ENCODE measurements at regions not wholly inside any gene's neighbourhood (a gene's known extent, or its start where the extent isn't known, plus 50 kb on each side); places are given as distances from the start of the nearest gene placed in this dataset.

- H3K4me1 Mint-ChIP-seq = no peaks in the 10 kb centered on the region
- no peak overlapping the region for H3K4me3 Mint-ChIP-seq
- ATAC-seq (no peak), DNase-seq (ENCODE audit: low spot score in 2 of 2) (no peak)
- H3K27ac Mint-ChIP-seq = no peak overlapping the region
- no peaks in the 10 kb centered on the region for H3K36me3 Mint-ChIP-seq
- no peaks in the 10 kb centered on the region for H3K9me3 Mint-ChIP-seq
Observed at GRCh38 chr17:12388226-12388625, 277.5 kb upstream of the MYOCD start.

- no peaks in the 10 kb centered on the region for H3K4me1 Mint-ChIP-seq
- H3K9me3 Mint-ChIP-seq = no peaks in the 10 kb centered on the region
- ATAC-seq = no peak
Observed at GRCh38 chr17:12389421-12389820, 276.3 kb upstream of the MYOCD start.

GRCh38 chr17:12390631-12391030 lies 275.1 kb upstream of the MYOCD start:
- Mint-ChIP-seq H3K36me3 (no peaks in the 10 kb centered on the region), H3K9me3 (peaks cover 4% of the 10 kb centered on the region), H3K4me1 (no peaks in the 10 kb centered on the region), H3K27ac (no peak overlapping the region), H3K4me3 (no peak overlapping the region)
- DNase-seq (ENCODE audit: low spot score in 2 of 2) = no peak
- no peak for ATAC-seq

More at GRCh38 chr17:12389421-12389820, 276.3 kb upstream of the MYOCD start:
- H3K27ac Mint-ChIP-seq = no peak overlapping the region
- no peaks in the 10 kb centered on the region for H3K36me3 Mint-ChIP-seq
- DNase-seq (ENCODE audit: low spot score in 2 of 2) = no peak
- no peak overlapping the region for H3K4me3 Mint-ChIP-seq

GRCh38 chr17:12391468-12391867 lies 274.2 kb upstream of the MYOCD start:
- no peak overlapping the region for H3K27ac Mint-ChIP-seq
- ATAC-seq (no peak), DNase-seq (ENCODE audit: low spot score in 2 of 2) (no peak)
- H3K9me3 Mint-ChIP-seq = peaks cover 7% of the 10 kb centered on the region
- H3K4me1 Mint-ChIP-seq = no peaks in the 10 kb centered on the region
- no peaks in the 10 kb centered on the region for H3K36me3 Mint-ChIP-seq
- H3K4me3 Mint-ChIP-seq = no peak overlapping the region

GRCh38 chr17:12395733-12396354 lies 269.8 kb upstream of the MYOCD start:
- Mint-ChIP-seq H3K9me3 (peaks cover 11% of the 10 kb centered on the region), H3K36me3 (no peaks in the 10 kb centered on the region), H3K4me1 (no peaks in the 10 kb centered on the region), H3K4me3 (no peak overlapping the region), H3K27ac (no peak overlapping the region)
- no peak for ATAC-seq
- no peak for DNase-seq (ENCODE audit: low spot score in 2 of 2)

DNA sequence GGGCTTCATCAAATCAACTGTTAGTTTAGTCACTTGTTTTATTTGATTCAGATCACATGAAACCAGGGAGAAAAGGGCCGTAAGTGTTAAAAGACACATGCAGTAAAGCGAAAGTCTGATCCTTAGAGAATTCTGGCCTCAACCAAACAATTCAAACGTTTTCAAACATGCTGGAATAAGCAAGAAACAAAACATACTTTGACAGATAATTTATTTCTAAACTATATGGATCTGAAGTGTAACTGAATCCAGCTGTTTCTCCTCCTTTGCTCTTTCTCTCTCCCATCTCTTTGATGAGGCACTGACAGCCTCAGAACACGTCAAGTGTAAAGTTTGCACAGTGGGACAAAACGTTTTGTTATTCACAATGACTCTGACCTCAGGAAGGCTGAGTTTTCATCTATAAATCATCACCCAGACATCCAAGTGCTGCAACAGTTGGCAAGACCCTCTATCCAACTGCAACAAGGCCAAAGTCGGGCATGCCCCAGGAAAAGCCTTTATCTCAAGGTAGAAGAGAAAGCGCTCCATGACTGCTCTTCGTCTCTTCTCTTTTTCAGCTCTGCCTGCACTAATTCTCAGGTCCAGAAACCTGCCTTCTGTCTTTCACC lies 267.1 kb upstream of the MYOCD start:
- no peaks in the 10 kb centered on the region for H3K4me1 Mint-ChIP-seq
- ATAC-seq (no peak), DNase-seq (ENCODE audit: low spot score in 2 of 2) (no peak)
- H3K27ac Mint-ChIP-seq = no peak overlapping the region
- no peaks in the 10 kb centered on the region for H3K36me3 Mint-ChIP-seq
- no peak overlapping the region for H3K4me3 Mint-ChIP-seq
- H3K9me3 Mint-ChIP-seq = peaks cover 11% of the 10 kb centered on the region

- H3K36me3 Mint-ChIP-seq = no peaks in the 10 kb centered on the region
Observed at GRCh38 chr17:12402963-12403622, 262.6 kb upstream of the MYOCD start.

DNA sequence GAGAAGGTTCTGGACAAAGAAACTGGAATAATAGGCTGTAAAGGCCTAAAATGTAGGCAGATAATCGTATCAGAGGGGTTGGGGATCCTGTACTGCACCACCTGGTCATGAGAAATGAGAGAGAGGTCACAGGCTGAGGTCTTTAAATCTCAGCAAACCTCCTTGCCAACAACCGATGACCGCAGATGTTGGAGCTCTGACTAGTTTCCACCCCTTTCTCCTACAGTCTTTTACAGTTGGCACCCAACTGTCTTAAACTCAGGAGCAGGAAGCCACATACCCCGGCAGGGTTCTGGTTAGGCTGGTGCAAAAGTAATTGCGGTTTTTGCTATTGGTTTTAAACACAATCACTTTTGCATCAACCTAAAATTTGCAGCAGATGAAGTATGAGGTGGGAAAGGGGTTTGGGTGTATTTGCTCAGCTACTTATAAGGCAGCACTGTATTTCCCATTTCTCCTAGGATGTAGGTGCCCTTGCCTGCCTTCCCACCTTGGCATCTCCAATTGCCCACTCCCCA lies 261.8 kb upstream of the MYOCD start:
- Mint-ChIP-seq H3K27ac (no peak overlapping the region), H3K9me3 (peaks cover 2% of the 10 kb centered on the region), H3K4me1 (no peaks in the 10 kb centered on the region), H3K36me3 (no peaks in the 10 kb centered on the region), H3K4me3 (no peak overlapping the region)
- DNase-seq (ENCODE audit: low spot score in 2 of 2) (no peak), ATAC-seq (no peak)

More at GRCh38 chr17:12402963-12403622, 262.6 kb upstream of the MYOCD start:
- no peak overlapping the region for H3K27ac Mint-ChIP-seq
- DNase-seq (ENCODE audit: low spot score in 2 of 2) (no peak), ATAC-seq (no peak)
- H3K4me3 Mint-ChIP-seq = no peak overlapping the region
- no peaks in the 10 kb centered on the region for H3K4me1 Mint-ChIP-seq
- H3K9me3 Mint-ChIP-seq = peaks cover 3% of the 10 kb centered on the region

DNA sequence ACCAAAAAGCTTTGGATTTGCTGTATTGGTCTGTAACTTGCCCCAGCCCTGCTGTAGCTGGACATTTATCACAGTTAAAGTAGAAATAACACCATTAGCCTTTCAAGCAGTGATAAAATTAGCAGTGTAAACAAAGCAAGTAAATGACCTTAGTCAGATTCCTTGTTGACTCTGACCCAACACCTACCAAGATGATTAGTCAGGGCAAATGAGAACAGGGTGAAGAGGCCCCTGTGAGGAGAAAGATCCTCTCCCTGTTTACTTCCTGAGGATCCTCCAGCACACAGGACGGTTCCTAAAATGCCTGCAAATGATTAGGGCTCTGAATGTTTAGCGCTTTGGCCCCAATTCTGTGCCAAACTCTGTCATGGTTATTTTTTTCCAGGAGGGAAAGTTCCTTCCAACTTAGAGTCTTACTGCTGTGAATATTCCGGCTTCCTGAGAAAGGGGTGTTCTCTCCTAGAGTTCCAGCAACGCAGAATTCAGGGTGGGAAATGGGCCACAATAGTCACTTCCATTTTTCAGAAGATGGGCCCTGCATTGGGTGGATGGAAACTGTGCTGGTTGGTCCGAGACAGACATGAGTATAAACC lies 259.0 kb upstream of the MYOCD start:
- H3K4me1 Mint-ChIP-seq = no peaks in the 10 kb centered on the region
- no peak overlapping the region for H3K4me3 Mint-ChIP-seq
- DNase-seq (ENCODE audit: low spot score in 2 of 2) (no peak), ATAC-seq (no peak)
- no peaks in the 10 kb centered on the region for H3K36me3 Mint-ChIP-seq
- H3K9me3 Mint-ChIP-seq = no peaks in the 10 kb centered on the region
- H3K27ac Mint-ChIP-seq = no peak overlapping the region

DNA sequence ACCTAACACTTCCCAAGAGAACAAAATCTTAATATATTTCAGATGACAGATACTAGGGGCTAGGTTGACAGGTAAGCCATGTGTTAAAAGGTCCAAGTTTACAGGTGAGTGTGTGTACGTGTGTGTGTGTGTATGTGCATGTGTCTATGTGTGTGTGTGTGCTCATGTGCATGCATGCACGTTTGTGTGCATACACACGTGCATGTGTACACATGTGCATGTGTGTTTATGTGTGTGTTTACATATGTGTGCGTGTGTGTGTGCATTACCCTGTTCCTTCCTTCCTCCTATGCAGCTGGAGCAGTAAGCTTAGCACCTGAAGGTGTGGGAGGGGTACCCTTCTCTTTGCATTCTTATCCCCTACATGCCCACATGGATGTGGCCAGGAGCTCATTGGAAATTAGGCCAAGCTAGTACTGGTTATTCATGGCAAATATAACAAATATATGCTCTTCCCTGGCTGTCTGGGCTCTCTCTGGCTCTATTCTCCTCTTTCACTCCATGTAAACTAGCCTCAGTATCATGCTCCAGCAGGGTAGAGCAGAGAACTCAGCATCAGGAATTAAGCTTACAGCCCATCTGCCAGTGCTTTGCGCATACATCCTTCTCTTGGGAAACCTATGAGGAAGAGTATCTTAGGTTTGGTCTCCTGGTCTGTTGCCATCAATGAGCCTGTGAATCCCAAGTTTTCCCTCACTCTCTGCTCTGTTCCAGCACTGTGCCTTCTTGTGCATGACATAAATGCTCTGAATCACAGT lies 258.0 kb upstream of the MYOCD start:
- H3K9me3 Mint-ChIP-seq = no peaks in the 10 kb centered on the region
- H3K4me1 Mint-ChIP-seq = no peaks in the 10 kb centered on the region
- DNase-seq (ENCODE audit: low spot score in 2 of 2) = no peak
- H3K4me3 Mint-ChIP-seq = no peak overlapping the region
- no peak overlapping the region for H3K27ac Mint-ChIP-seq
- no peak for ATAC-seq
- H3K36me3 Mint-ChIP-seq = no peaks in the 10 kb centered on the region

- no peaks in the 10 kb centered on the region for H3K36me3 Mint-ChIP-seq
- DNase-seq (ENCODE audit: low spot score in 2 of 2) (no peak), ATAC-seq (no peak)
- H3K9me3 Mint-ChIP-seq = no peaks in the 10 kb centered on the region
- no peaks in the 10 kb centered on the region for H3K4me1 Mint-ChIP-seq
- no peak overlapping the region for H3K27ac Mint-ChIP-seq
- no peak overlapping the region for H3K4me3 Mint-ChIP-seq
Observed at GRCh38 chr17:12409082-12409481, 256.6 kb upstream of the MYOCD start.

DNA sequence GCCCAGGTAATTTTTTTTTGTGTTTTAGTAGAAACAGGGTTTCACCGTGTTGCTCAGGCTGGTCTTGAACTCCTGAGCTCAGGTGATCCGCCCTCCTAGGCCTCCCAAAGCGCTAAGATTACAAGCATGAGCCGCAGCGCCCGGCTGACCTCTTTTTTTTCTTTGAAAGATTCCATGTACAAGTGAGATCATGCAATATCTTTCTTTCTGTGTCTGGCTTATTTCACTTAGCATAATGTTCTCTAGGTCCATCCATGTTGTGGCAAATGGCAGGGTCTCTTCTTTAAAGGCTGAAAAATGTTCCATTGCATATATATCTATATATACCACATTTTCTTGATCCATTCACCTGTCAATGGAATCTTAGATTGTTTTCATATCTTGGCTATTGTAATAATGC lies 255.0 kb upstream of the MYOCD start:
- no peak for DNase-seq (ENCODE audit: low spot score in 2 of 2)
- Mint-ChIP-seq H3K27ac (no peak overlapping the region), H3K36me3 (no peaks in the 10 kb centered on the region), H3K9me3 (peaks cover 2% of the 10 kb centered on the region), H3K4me1 (no peaks in the 10 kb centered on the region), H3K4me3 (no peak overlapping the region)
- no peak for ATAC-seq

GRCh38 chr17:12415031-12415430 lies 250.7 kb upstream of the MYOCD start:
- H3K9me3 Mint-ChIP-seq = peaks cover 6% of the 10 kb centered on the region
- H3K36me3 Mint-ChIP-seq = no peaks in the 10 kb centered on the region
- DNase-seq (ENCODE audit: low spot score in 2 of 2) = no peak
- H3K4me1 Mint-ChIP-seq = no peaks in the 10 kb centered on the region
- no peak overlapping the region for H3K27ac Mint-ChIP-seq
- H3K4me3 Mint-ChIP-seq = no peak overlapping the region
- no peak for ATAC-seq

- no peak for ATAC-seq
- peaks cover 18% of the 10 kb centered on the region for H3K9me3 Mint-ChIP-seq
- no peak overlapping the region for H3K4me3 Mint-ChIP-seq
Observed at GRCh38 chr17:12421077-12421476, 244.6 kb upstream of the MYOCD start.

DNA sequence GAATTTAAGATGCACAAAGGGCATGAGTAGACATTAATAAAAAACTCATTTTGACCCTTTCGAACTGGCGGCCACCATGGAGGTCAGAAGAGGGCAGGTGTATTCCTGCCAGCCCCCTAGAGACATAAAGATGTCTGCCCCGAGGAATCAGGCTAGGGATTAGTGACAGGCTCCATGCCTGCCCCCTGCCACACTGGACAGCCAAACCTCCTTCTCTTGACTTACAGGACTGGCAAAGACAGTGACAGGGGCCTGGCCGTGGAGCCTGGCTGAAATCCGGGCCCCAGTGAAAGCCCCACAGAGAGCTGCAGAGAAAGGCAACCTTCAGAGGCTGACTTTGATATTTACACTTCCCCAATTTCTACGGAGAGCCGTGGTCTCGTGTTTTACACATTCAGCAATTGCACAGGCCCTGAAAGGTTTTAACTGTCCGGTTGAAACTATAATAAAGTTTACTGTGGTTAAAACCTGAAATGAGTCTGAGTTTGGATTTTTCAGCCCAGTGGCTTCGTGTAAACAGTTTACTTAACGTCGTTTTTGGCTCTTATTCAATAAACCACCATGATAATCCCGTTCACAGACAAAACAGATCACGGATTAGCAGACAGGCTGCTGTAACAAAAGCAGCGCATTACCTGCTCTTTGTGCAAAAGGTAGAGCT lies 243.9 kb upstream of the MYOCD start:
- ATAC-seq = no peak

More at GRCh38 chr17:12421077-12421476, 244.6 kb upstream of the MYOCD start:
- no peak for DNase-seq (ENCODE audit: low spot score in 2 of 2)
- no peak overlapping the region for H3K27ac Mint-ChIP-seq
- no peaks in the 10 kb centered on the region for H3K36me3 Mint-ChIP-seq
- H3K4me1 Mint-ChIP-seq = no peaks in the 10 kb centered on the region

More for the DNA sequence above, 243.9 kb upstream of the MYOCD start:
- H3K4me3 Mint-ChIP-seq = no peak overlapping the region
- H3K4me1 Mint-ChIP-seq = no peaks in the 10 kb centered on the region
- H3K36me3 Mint-ChIP-seq = no peaks in the 10 kb centered on the region
- H3K27ac Mint-ChIP-seq = no peak overlapping the region
- peaks cover 18% of the 10 kb centered on the region for H3K9me3 Mint-ChIP-seq
- no peak for DNase-seq (ENCODE audit: low spot score in 2 of 2)

Data from stimulated activated effector memory CD8-positive, alpha-beta T cell treated with anti-CD3 and anti-CD28 coated beads, Interleukin-12 subunit alpha, Interleukin-12 subunit beta, amount 100 ng/mL, for 72 hours (primary cell).